ENCODE measurements at regions not wholly inside any gene's neighbourhood (a gene's known extent, or its start where the extent isn't known, plus 50 kb on each side); places are given as distances from the start of the nearest gene placed in this dataset.

DNA sequence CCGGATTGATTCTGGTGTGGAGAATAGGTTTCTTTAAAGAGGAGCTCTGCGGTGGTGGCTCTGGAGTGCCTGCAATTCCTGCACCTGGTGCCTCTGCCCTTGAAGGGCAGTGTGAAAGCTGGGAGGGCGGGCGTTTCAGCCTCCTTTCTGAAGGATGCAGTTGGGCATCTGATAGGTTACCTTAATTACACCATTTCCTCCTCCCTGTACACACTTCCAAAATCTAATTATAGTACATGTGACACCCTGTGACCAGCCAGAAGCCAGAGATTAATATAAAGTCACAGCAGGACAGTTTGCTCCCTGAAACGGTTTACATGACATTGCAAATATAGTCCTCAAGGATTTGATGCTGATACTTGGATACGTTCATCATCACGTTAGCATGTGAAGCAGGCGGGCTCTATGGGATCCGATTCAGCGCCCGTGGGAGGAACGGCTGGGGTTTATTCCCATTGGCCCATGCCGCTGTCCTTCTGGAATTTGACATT lies 548.2 kb downstream of the QKI start:
- no TSS peak for BruUV-seq (replicated peaks)
- CTCF ChIA-PET, result no interaction called here
- intact Hi-C loops (cut with micrococcal nuclease; ENCODE audit: unreplicated experiment), result no loop called here

DNA sequence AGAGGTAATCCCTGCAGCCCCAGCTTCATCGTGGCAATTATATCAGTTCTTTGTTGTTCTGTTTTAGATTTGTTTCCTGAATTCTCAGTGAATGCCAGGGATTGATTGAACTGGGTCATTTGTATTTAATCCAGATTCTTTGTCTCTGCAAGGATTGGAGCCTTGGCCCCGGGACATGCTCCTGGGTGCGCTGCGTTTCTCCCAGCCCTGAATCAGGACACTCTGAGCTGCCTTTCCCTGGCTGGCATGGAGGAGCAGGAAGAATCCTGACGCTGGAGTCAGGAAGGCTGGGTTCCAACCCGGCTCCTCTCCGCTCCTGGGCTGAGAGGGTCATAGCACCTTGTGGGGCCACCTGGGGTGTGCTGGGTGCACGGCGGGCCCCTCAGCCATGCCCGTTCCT lies 545.6 kb downstream of the QKI start:
- Mint-ChIP-seq H3K4me1 (ENCODE audit: low read depth, unreplicated experiment) (no peaks in the 10 kb centered on the region), H3K4me3 (ENCODE audit: unreplicated experiment) (no peak overlapping the region), H3K27ac (ENCODE audit: unreplicated experiment) (no peak overlapping the region), H3K27me3 (ENCODE audit: insufficient read depth, unreplicated experiment) (peaks cover 4% of the 10 kb centered on the region), H3K36me3 (ENCODE audit: insufficient read depth, unreplicated experiment) (no peaks in the 10 kb centered on the region), H3K9me3 (ENCODE audit: unreplicated experiment) (no peaks in the 10 kb centered on the region)
- POLR2A ChIA-PET, result no interaction called here
- Histone ChIP-seq H3K4me1 (no peaks in the 10 kb centered on the region), H3K36me3 (ENCODE audit: control insufficient read depth, insufficient read depth, low read length) (no peaks in the 10 kb centered on the region), H3K27me3 (replicated peaks; ENCODE audit: control insufficient read depth, insufficient read depth, low read length) (no peaks in the 10 kb centered on the region), H3K9me3 (no peaks in the 10 kb centered on the region), H3K4me3 (ENCODE audit: low read depth, low read length) (no peak overlapping the region)
- BruUV-seq (replicated peaks), result no TSS peak
- TF ChIP-seq, protein P1, sequence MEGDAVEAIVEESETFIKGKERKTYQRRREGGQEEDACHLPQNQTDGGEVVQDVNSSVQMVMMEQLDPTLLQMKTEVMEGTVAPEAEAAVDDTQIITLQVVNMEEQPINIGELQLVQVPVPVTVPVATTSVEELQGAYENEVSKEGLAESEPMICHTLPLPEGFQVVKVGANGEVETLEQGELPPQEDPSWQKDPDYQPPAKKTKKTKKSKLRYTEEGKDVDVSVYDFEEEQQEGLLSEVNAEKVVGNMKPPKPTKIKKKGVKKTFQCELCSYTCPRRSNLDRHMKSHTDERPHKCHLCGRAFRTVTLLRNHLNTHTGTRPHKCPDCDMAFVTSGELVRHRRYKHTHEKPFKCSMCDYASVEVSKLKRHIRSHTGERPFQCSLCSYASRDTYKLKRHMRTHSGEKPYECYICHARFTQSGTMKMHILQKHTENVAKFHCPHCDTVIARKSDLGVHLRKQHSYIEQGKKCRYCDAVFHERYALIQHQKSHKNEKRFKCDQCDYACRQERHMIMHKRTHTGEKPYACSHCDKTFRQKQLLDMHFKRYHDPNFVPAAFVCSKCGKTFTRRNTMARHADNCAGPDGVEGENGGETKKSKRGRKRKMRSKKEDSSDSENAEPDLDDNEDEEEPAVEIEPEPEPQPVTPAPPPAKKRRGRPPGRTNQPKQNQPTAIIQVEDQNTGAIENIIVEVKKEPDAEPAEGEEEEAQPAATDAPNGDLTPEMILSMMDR (IDR thresholded peaks at IDR 0.05; ENCODE audit: insufficient read depth in 1 of 2, low read depth in 1 of 2, low read length in 1 of 2, severe bottlenecking in 1 of 2, unreplicated experiment in 1 of 2), result no peak
- CTCF ChIA-PET, result interaction anchor here (1.0 kb wide), 1 partner anchor 12 kb away, joined by 3 read pairs; no protein-coding TSS in a partner anchor
- no peak for DNase-seq
- intact Hi-C loops (cut with micrococcal nuclease; ENCODE audit: unreplicated experiment), result no loop called here

More for the DNA sequence above, 548.2 kb downstream of the QKI start:
- TF ChIP-seq, protein P1 (IDR thresholded peaks at IDR 0.05; ENCODE audit: insufficient read depth in 1 of 2, low read depth in 1 of 2, low read length in 1 of 2, severe bottlenecking in 1 of 2, unreplicated experiment in 1 of 2), result no peak
- no peaks in the 10 kb centered on the region for H3K27me3 ChIP-seq (replicated peaks; ENCODE audit: control insufficient read depth, insufficient read depth, low read length)
- DNase-seq, result no peak
- Mint-ChIP-seq H3K9me3 (ENCODE audit: unreplicated experiment) (no peaks in the 10 kb centered on the region), H3K27me3 (ENCODE audit: insufficient read depth, unreplicated experiment) (peaks cover 4% of the 10 kb centered on the region), H3K36me3 (ENCODE audit: insufficient read depth, unreplicated experiment) (no peaks in the 10 kb centered on the region), H3K4me1 (ENCODE audit: low read depth, unreplicated experiment) (peaks cover 8% of the 10 kb centered on the region), H3K4me3 (ENCODE audit: unreplicated experiment) (no peak overlapping the region), H3K27ac (ENCODE audit: unreplicated experiment) (no peak overlapping the region)
- peaks cover 3% of the 10 kb centered on the region; the same call in 1 of the 2 replicates for H3K4me1 ChIP-seq
- H3K9me3 ChIP-seq, result no peaks in the 10 kb centered on the region
- H3K4me3 ChIP-seq (ENCODE audit: low read depth, low read length), result no peak overlapping the region
- H3K36me3 ChIP-seq (ENCODE audit: control insufficient read depth, insufficient read depth, low read length), result no peaks in the 10 kb centered on the region
- POLR2A ChIA-PET, result no interaction called here

DNA sequence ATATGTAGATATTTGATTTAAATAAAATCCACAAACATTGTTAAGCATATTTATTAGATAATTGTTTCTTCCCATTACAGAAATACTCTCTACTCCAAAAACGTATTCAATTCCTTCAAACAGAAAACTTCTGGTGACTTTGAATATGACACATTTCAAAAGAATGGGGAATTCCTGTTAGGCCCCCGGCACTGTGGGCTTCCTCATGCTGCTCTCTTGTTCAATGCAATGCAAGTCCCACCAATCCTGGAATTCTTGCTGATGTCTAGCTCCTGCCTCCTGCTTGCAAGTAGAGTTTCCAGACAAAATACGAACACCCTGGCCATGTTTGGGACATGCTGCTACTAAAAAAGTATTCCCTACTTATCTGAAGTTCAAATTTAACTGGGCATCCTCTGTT lies 544.1 kb downstream of the QKI start:
- Histone ChIP-seq H3K4me3 (ENCODE audit: low read depth, low read length) (no peak overlapping the region), H3K4me1 (no peaks in the 10 kb centered on the region), H3K36me3 (ENCODE audit: control insufficient read depth, insufficient read depth, low read length) (no peaks in the 10 kb centered on the region), H3K27me3 (replicated peaks; ENCODE audit: control insufficient read depth, insufficient read depth, low read length) (no peaks in the 10 kb centered on the region), H3K9me3 (no peaks in the 10 kb centered on the region)
- DNase-seq, result no peak
- peaks cover 4% of the 10 kb centered on the region for H3K27me3 Mint-ChIP-seq (ENCODE audit: insufficient read depth, unreplicated experiment)
- no peak overlapping the region for H3K27ac Mint-ChIP-seq (ENCODE audit: unreplicated experiment)
- H3K4me3 Mint-ChIP-seq (ENCODE audit: unreplicated experiment), result no peak overlapping the region
- no TSS peak for BruUV-seq (replicated peaks)
- TF ChIP-seq, protein P1 (IDR thresholded peaks at IDR 0.05; ENCODE audit: insufficient read depth in 1 of 2, low read depth in 1 of 2, low read length in 1 of 2, severe bottlenecking in 1 of 2, unreplicated experiment in 1 of 2), result no peak
- POLR2A ChIA-PET, result no interaction called here
- H3K4me1 Mint-ChIP-seq (ENCODE audit: low read depth, unreplicated experiment), result no peaks in the 10 kb centered on the region
- H3K9me3 Mint-ChIP-seq (ENCODE audit: unreplicated experiment), result no peaks in the 10 kb centered on the region
- no peaks in the 10 kb centered on the region for H3K36me3 Mint-ChIP-seq (ENCODE audit: insufficient read depth, unreplicated experiment)
- CTCF ChIA-PET, result no interaction called here
- intact Hi-C loops (cut with micrococcal nuclease; ENCODE audit: unreplicated experiment), result loop anchor here (10.0 kb wide), 1 partner anchor 214 kb away; no protein-coding TSS in a partner anchor

Measured in Caco-2 (cell line).